ENCODE measurements at regions not wholly inside any gene's neighbourhood (a gene's known extent, or its start where the extent isn't known, plus 50 kb on each side); places are given as distances from the start of the nearest gene placed in this dataset.

DNA sequence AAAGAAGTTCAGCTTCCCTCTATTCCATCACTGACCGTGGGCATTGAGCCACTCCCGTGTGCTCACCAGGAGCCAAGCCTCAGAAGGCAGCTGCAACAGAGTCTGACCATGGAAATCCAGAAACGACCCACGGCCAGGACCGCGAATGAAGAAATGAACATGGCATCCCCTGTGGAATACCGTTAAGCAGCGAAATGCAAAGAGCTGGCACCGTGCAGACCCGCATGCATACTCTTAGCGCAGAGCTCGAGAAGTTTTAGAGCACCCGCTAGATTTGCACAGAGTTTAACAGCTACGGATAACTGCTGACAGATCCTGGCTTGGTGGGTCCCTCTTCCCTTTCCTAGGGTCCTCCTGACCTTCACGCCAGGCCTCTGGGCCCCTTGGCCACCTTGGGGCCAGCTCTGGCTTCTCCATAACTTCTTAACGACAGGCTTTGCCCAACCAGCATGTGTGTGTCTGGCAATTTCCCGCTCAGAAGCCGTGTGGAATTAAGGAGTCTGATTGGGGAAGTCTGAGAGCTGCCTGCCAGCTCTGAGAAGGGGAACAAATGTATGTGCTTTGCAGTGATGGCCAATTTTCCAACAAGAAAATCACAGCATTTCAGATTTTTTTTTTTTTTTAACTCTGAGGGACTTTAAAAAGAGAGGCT, 75.3 kb upstream of the COL5A1 start:
- Histone ChIP-seq H3K27ac (no peak overlapping the region), H3K36me3 (no peaks in the 10 kb centered on the region), H3K4me3 (no peak overlapping the region), H3K9me3 (peaks cover 0 to 9% (median 0%) of the 10 kb centered on the region in 3 donors), H3K4me1 (no peaks in the 10 kb centered on the region), H3K27me3 (peaks cover 0 to 2% (median 0%) of the 10 kb centered on the region in 3 donors)
- in situ Hi-C loops (cut with MboI; ENCODE audit: low sequenced_read_pairs in 4 of 4) (no loop called here), intact Hi-C loops (cut with DNase I; ENCODE audit: low total_unique reads) (no loop called here)
- no peak for DNase-seq
- ATAC-seq = no peak
- no peak for TF ChIP-seq POLR2A (IDR thresholded peaks at IDR 0.05)
- TF ChIP-seq, protein P1, sequence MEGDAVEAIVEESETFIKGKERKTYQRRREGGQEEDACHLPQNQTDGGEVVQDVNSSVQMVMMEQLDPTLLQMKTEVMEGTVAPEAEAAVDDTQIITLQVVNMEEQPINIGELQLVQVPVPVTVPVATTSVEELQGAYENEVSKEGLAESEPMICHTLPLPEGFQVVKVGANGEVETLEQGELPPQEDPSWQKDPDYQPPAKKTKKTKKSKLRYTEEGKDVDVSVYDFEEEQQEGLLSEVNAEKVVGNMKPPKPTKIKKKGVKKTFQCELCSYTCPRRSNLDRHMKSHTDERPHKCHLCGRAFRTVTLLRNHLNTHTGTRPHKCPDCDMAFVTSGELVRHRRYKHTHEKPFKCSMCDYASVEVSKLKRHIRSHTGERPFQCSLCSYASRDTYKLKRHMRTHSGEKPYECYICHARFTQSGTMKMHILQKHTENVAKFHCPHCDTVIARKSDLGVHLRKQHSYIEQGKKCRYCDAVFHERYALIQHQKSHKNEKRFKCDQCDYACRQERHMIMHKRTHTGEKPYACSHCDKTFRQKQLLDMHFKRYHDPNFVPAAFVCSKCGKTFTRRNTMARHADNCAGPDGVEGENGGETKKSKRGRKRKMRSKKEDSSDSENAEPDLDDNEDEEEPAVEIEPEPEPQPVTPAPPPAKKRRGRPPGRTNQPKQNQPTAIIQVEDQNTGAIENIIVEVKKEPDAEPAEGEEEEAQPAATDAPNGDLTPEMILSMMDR (IDR thresholded peaks at IDR 0.05 in 4 of 5, conservative IDR thresholded peaks at IDR 0.05 in 1 of 5) = no peak

DNA sequence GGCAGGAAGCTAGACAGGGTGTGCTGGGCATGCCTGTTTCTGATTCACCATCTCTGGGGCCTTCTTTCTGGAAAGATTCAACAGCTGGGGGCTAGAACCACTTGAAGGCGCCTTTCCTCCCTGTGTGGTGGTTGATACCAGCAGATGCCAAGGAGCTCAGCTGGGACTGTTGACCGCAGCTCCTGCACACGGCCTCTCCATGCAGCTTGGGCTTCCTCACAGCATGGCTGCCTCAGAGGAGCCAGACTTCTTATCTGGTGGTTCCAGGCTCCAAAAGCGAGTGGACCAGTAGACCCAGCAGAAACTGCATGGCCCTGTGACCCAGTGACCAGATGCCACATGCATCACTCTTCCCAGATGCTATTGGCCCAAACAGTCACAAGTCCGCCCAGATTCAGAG, 74.7 kb upstream of the COL5A1 start:
- Histone ChIP-seq H3K4me1 (no peaks in the 10 kb centered on the region), H3K27ac (no peak overlapping the region), H3K9me3 (peaks cover 0 to 9% (median 0%) of the 10 kb centered on the region in 3 donors), H3K27me3 (peaks cover 0 to 2% (median 0%) of the 10 kb centered on the region in 3 donors), H3K4me3 (no peak overlapping the region), H3K36me3 (no peaks in the 10 kb centered on the region)
- no peak for TF ChIP-seq POLR2A (IDR thresholded peaks at IDR 0.05)
- TF ChIP-seq, protein P1 (IDR thresholded peaks at IDR 0.05 in 4 of 5, conservative IDR thresholded peaks at IDR 0.05 in 1 of 5) = no peak
- intact Hi-C loops (cut with DNase I; ENCODE audit: low total_unique reads) (no loop called here), in situ Hi-C loops (cut with MboI; ENCODE audit: low sequenced_read_pairs in 4 of 4) (no loop called here)
- DNase-seq (no peak), ATAC-seq (no peak)

DNA sequence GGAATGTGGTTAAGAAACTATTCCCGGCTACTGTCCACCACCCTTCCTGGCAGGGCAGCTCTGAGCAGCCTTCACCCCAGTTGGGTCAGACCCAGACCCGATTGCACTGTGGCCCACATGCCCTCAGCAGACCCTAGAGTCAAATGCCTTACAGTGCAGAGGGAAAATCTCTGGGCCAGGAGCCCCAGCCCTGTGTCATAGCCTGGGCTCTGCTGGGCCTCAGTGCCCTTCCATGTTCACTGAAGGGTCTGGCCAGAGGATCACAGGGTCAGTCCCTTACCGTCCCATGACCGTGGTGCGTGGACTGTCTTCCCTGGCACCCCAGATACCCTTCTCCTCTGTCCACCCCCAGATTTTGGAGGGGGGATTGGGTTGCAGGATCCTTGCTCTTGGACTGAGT, 73.5 kb upstream of the COL5A1 start:
- DNase-seq = no peak
- intact Hi-C loops (cut with DNase I; ENCODE audit: low total_unique reads) (no loop called here), in situ Hi-C loops (cut with MboI; ENCODE audit: low sequenced_read_pairs in 4 of 4) (no loop called here)
- H3K27ac ChIP-seq = no peak overlapping the region
- TF ChIP-seq, protein P1 (IDR thresholded peaks at IDR 0.05 in 4 of 5, conservative IDR thresholded peaks at IDR 0.05 in 1 of 5) = no peak
- TF ChIP-seq POLR2A (IDR thresholded peaks at IDR 0.05) = no peak
- no peaks in the 10 kb centered on the region for H3K4me1 ChIP-seq
- no peak for ATAC-seq
- H3K9me3 ChIP-seq = peaks cover 0 to 9% (median 0%) of the 10 kb centered on the region in 3 donors
- peaks cover 0 to 2% (median 0%) of the 10 kb centered on the region in 3 donors for H3K27me3 ChIP-seq
- H3K4me3 ChIP-seq = no peak overlapping the region
- H3K36me3 ChIP-seq = no peaks in the 10 kb centered on the region

DNA sequence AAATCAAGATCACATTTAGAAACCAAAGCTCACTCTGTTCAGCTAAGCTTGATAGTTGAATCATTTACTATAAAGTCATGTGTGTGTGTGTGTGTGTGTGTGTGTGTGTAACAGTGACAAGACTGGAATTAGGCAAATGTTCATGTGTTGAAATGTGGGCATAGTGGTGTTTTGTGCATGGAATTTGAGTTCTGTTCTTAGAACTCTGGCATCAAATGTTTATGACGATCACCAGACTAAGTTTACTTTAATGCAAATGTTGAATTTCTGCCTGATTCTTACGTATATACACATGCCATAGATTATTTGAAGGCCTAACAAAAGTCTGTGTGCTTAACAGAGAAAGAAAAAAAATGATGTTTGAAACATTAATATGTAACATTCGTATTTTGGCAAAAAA, 72.8 kb upstream of the COL5A1 start:
- intact Hi-C loops (cut with DNase I; ENCODE audit: low total_unique reads) (no loop called here), in situ Hi-C loops (cut with MboI; ENCODE audit: low sequenced_read_pairs in 4 of 4) (no loop called here)
- H3K4me3 ChIP-seq = no peak overlapping the region
- H3K27me3 ChIP-seq = peaks cover 0 to 2% (median 0%) of the 10 kb centered on the region in 3 donors
- ATAC-seq (no peak), DNase-seq (no peak)
- H3K27ac ChIP-seq = no peak overlapping the region
- H3K9me3 ChIP-seq = peaks cover 0 to 9% (median 0%) of the 10 kb centered on the region in 3 donors
- TF ChIP-seq POLR2A (IDR thresholded peaks at IDR 0.05) = no peak
- TF ChIP-seq, protein P1 (IDR thresholded peaks at IDR 0.05 in 4 of 5, conservative IDR thresholded peaks at IDR 0.05 in 1 of 5) = no peak
- H3K4me1 ChIP-seq = no peaks in the 10 kb centered on the region
- no peaks in the 10 kb centered on the region for H3K36me3 ChIP-seq

DNA sequence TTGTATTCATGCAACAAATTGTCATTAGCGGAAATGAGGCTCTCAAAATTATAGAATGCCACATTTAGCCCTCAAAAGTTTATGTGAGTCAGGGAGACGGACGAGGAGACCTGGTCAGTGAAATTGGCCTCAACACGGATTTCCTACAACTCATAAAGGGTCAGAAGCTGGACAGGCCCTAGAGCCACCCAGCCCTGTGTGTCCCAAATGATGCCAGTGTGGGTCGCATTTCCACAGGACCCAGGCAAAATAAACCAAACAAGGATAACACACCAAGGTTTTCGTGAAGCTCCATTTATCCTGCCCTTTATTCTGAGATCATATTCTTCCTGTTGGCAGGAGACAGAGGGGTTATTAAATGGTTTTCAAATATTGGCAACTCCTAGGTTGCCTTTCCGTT, 72.0 kb upstream of the COL5A1 start:
- no peak for ATAC-seq
- Histone ChIP-seq H3K36me3 (no peaks in the 10 kb centered on the region), H3K27me3 (peaks cover 0 to 5% (median 0%) of the 10 kb centered on the region in 3 donors), H3K27ac (no peak overlapping the region), H3K4me1 (no peaks in the 10 kb centered on the region), H3K4me3 (no peak overlapping the region), H3K9me3 (peaks cover 0 to 9% (median 0%) of the 10 kb centered on the region in 3 donors)
- intact Hi-C loops (cut with DNase I; ENCODE audit: low total_unique reads) = no loop called here
- TF ChIP-seq POLR2A (IDR thresholded peaks at IDR 0.05) = no peak
- TF ChIP-seq, protein P1 (IDR thresholded peaks at IDR 0.05 in 4 of 5, conservative IDR thresholded peaks at IDR 0.05 in 1 of 5) = no peak
- no peak for DNase-seq
- in situ Hi-C loops (cut with MboI; ENCODE audit: low sequenced_read_pairs in 4 of 4) = no loop called here

Data from gastrocnemius medialis (tissue), 4 donors.